ENCODE measurements at regions not wholly inside any gene's neighbourhood (a gene's known extent, or its start where the extent isn't known, plus 50 kb on each side); places are given as distances from the start of the nearest gene placed in this dataset.

DNA sequence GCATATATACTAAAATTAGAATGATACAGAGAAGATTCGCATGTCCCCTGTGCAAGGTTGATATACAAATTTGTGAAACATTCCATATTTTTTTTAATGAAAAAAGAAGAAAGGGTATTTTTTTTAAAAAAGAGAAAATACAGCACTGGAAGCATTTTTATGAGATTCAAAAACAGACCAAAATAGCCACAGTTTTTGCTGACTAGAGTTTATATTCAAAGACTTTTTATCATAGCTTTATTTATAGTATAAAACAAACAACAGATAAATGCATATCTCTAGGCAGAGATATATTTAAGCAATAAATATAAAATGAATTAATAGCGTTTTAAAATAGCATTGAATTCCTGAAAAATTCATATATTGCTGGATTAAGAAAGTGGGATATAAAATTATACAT lies 436.5 kb upstream of the ACVR2A start:
- no peak for ATAC-seq
- no peak for TF ChIP-seq ESRRG (CRISPR knock-in tag; IDR thresholded peaks at IDR 0.05)
- TF ChIP-seq, protein P1, sequence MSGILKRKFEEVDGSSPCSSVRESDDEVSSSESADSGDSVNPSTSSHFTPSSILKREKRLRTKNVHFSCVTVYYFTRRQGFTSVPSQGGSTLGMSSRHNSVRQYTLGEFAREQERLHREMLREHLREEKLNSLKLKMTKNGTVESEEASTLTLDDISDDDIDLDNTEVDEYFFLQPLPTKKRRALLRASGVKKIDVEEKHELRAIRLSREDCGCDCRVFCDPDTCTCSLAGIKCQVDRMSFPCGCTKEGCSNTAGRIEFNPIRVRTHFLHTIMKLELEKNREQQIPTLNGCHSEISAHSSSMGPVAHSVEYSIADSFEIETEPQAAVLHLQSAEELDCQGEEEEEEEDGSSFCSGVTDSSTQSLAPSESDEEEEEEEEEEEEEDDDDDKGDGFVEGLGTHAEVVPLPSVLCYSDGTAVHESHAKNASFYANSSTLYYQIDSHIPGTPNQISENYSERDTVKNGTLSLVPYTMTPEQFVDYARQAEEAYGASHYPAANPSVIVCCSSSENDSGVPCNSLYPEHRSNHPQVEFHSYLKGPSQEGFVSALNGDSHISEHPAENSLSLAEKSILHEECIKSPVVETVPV (CRISPR knock-in tag; IDR thresholded peaks at IDR 0.05), result no peak
- TF ChIP-seq ZFP3 (CRISPR knock-in tag; IDR thresholded peaks at IDR 0.05), result no peak
- no peak for TF ChIP-seq ZFP30 (CRISPR knock-in tag; IDR thresholded peaks at IDR 0.05)
- TF ChIP-seq, protein P2, sequence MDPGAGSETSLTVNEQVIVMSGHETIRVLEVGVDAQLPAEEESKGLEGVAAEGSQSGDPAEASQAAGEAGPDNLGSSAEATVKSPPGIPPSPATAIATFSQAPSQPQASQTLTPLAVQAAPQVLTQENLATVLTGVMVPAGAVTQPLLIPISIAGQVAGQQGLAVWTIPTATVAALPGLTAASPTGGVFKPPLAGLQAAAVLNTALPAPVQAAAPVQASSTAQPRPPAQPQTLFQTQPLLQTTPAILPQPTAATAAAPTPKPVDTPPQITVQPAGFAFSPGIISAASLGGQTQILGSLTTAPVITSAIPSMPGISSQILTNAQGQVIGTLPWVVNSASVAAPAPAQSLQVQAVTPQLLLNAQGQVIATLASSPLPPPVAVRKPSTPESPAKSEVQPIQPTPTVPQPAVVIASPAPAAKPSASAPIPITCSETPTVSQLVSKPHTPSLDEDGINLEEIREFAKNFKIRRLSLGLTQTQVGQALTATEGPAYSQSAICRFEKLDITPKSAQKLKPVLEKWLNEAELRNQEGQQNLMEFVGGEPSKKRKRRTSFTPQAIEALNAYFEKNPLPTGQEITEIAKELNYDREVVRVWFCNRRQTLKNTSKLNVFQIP (CRISPR knock-in tag; IDR thresholded peaks at IDR 0.05; ENCODE audit: borderline replicate concordance, low read depth), result no peak
- no peak for TF ChIP-seq CSDC2 (CRISPR knock-in tag; IDR thresholded peaks at IDR 0.05)
- no peak for TF ChIP-seq ZNF70 (CRISPR knock-in tag; IDR thresholded peaks at IDR 0.05)
- TF ChIP-seq RARB (CRISPR knock-in tag; IDR thresholded peaks at IDR 0.05), result no peak
- no peak for TF ChIP-seq ZNF8 (CRISPR knock-in tag; IDR thresholded peaks at IDR 0.05)
- TF ChIP-seq TCF4 (CRISPR knock-in tag; IDR thresholded peaks at IDR 0.05; ENCODE audit: borderline replicate concordance), result no peak
- TF ChIP-seq SNAI2 (CRISPR knock-in tag; IDR thresholded peaks at IDR 0.05), result no peak
- no peak for TF ChIP-seq ZC3H10 (CRISPR knock-in tag; IDR thresholded peaks at IDR 0.05)
- TF ChIP-seq ARNTL (CRISPR knock-in tag; IDR thresholded peaks at IDR 0.05; ENCODE audit: borderline replicate concordance, low read depth), result no peak

DNA sequence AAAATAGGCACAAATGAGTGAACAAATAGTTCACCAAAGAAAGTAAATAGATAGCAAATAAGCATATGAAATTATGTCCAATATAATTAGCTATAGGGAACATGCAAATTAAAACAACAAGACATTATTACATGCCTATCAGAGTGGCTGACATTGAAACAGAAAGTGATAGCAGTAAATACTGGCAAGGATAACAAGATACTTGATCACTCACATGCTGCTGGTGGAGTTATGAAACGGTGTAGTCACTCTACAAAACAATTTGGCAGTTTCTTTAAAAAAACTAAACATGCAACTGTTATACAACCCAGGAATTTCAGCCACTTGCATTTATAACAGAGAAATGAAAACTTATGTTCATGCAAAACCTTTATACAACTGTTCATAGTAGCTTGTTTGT lies 439.2 kb upstream of the ACVR2A start:
- ATAC-seq, result no peak
- TF ChIP-seq ZFP3 (CRISPR knock-in tag; IDR thresholded peaks at IDR 0.05), result no peak
- no peak for TF ChIP-seq CSDC2 (CRISPR knock-in tag; IDR thresholded peaks at IDR 0.05)
- TF ChIP-seq, protein P3, sequence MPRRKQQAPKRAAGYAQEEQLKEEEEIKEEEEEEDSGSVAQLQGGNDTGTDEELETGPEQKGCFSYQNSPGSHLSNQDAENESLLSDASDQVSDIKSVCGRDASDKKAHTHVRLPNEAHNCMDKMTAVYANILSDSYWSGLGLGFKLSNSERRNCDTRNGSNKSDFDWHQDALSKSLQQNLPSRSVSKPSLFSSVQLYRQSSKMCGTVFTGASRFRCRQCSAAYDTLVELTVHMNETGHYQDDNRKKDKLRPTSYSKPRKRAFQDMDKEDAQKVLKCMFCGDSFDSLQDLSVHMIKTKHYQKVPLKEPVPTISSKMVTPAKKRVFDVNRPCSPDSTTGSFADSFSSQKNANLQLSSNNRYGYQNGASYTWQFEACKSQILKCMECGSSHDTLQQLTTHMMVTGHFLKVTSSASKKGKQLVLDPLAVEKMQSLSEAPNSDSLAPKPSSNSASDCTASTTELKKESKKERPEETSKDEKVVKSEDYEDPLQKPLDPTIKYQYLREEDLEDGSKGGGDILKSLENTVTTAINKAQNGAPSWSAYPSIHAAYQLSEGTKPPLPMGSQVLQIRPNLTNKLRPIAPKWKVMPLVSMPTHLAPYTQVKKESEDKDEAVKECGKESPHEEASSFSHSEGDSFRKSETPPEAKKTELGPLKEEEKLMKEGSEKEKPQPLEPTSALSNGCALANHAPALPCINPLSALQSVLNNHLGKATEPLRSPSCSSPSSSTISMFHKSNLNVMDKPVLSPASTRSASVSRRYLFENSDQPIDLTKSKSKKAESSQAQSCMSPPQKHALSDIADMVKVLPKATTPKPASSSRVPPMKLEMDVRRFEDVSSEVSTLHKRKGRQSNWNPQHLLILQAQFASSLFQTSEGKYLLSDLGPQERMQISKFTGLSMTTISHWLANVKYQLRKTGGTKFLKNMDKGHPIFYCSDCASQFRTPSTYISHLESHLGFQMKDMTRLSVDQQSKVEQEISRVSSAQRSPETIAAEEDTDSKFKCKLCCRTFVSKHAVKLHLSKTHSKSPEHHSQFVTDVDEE (CRISPR knock-in tag; IDR thresholded peaks at IDR 0.05), result no peak
- no peak for TF ChIP-seq BACH2 (CRISPR knock-in tag; IDR thresholded peaks at IDR 0.05; ENCODE audit: borderline replicate concordance)
- TF ChIP-seq, protein P4, sequence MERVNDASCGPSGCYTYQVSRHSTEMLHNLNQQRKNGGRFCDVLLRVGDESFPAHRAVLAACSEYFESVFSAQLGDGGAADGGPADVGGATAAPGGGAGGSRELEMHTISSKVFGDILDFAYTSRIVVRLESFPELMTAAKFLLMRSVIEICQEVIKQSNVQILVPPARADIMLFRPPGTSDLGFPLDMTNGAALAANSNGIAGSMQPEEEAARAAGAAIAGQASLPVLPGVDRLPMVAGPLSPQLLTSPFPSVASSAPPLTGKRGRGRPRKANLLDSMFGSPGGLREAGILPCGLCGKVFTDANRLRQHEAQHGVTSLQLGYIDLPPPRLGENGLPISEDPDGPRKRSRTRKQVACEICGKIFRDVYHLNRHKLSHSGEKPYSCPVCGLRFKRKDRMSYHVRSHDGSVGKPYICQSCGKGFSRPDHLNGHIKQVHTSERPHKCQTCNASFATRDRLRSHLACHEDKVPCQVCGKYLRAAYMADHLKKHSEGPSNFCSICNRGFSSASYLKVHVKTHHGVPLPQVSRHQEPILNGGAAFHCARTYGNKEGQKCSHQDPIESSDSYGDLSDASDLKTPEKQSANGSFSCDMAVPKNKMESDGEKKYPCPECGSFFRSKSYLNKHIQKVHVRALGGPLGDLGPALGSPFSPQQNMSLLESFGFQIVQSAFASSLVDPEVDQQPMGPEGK (CRISPR knock-in tag; IDR thresholded peaks at IDR 0.05; ENCODE audit: borderline replicate concordance), result no peak
- TF ChIP-seq ISL1 (CRISPR knock-in tag; IDR thresholded peaks at IDR 0.05), result no peak
- TF ChIP-seq, protein P5, sequence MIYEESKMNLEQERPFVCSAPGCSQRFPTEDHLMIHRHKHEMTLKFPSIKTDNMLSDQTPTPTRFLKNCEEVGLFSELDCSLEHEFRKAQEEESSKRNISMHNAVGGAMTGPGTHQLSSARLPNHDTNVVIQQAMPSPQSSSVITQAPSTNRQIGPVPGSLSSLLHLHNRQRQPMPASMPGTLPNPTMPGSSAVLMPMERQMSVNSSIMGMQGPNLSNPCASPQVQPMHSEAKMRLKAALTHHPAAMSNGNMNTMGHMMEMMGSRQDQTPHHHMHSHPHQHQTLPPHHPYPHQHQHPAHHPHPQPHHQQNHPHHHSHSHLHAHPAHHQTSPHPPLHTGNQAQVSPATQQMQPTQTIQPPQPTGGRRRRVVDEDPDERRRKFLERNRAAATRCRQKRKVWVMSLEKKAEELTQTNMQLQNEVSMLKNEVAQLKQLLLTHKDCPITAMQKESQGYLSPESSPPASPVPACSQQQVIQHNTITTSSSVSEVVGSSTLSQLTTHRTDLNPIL (CRISPR knock-in tag; IDR thresholded peaks at IDR 0.05; ENCODE audit: low read depth), result no peak
- TF ChIP-seq PPARA (CRISPR knock-in tag; IDR thresholded peaks at IDR 0.05; ENCODE audit: borderline replicate concordance), result no peak

DNA sequence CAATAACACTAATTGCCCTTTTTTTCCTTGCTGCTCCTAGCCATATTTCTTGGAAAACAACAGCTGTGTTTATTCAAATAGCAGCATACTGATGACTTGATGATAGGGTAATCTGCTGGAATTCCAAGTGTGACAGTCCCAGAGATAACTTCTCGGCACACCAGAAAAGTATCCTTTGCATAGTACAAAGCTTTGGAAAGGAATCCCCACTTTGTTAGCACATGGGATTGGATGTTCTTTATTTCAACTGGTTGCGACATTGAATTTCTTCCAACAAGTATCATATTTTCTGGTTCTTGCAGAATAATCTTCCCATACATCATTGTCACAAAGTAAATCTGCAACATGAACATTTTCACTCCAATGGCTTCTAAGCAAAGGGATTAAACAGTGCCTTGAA lies 445.8 kb upstream of the ACVR2A start:
- TF ChIP-seq ZC3H10 (CRISPR knock-in tag; IDR thresholded peaks at IDR 0.05), result no peak
- TF ChIP-seq PPARA (CRISPR knock-in tag; IDR thresholded peaks at IDR 0.05; ENCODE audit: borderline replicate concordance), result no peak
- no peak for TF ChIP-seq ZFP30 (CRISPR knock-in tag; IDR thresholded peaks at IDR 0.05)
- TF ChIP-seq CSDC2 (CRISPR knock-in tag; IDR thresholded peaks at IDR 0.05), result no peak
- TF ChIP-seq ISL1 (CRISPR knock-in tag; IDR thresholded peaks at IDR 0.05), result no peak
- TF ChIP-seq, protein P2 (CRISPR knock-in tag; IDR thresholded peaks at IDR 0.05; ENCODE audit: borderline replicate concordance, low read depth), result no peak
- TF ChIP-seq ZNF70 (CRISPR knock-in tag; IDR thresholded peaks at IDR 0.05), result no peak
- TF ChIP-seq ZNF8 (CRISPR knock-in tag; IDR thresholded peaks at IDR 0.05), result no peak
- TF ChIP-seq, protein P3 (CRISPR knock-in tag; IDR thresholded peaks at IDR 0.05), result no peak
- TF ChIP-seq TOX (CRISPR knock-in tag; IDR thresholded peaks at IDR 0.05; ENCODE audit: borderline replicate concordance), result no peak
- no peak for TF ChIP-seq ESRRG (CRISPR knock-in tag; IDR thresholded peaks at IDR 0.05)
- TF ChIP-seq BACH2 (CRISPR knock-in tag; IDR thresholded peaks at IDR 0.05; ENCODE audit: borderline replicate concordance), result no peak
- TF ChIP-seq ZNF565 (CRISPR knock-in tag; conservative IDR thresholded peaks at IDR 0.05; ENCODE audit: low read depth), result no peak
- TF ChIP-seq ARNTL (CRISPR knock-in tag; IDR thresholded peaks at IDR 0.05; ENCODE audit: borderline replicate concordance, low read depth), result no peak
- TF ChIP-seq RARB (CRISPR knock-in tag; IDR thresholded peaks at IDR 0.05), result no peak
- TF ChIP-seq, protein P5 (CRISPR knock-in tag; IDR thresholded peaks at IDR 0.05; ENCODE audit: low read depth), result no peak
- ATAC-seq, result no peak
